B cell (primary cell): ENCODE measurements at regions not wholly inside any gene's neighbourhood (a gene's known extent, or its start where the extent isn't known, plus 50 kb on each side); places are given as distances from the start of the nearest gene placed in this dataset.

Source experiments
- CTCF ChIP-seq: fragments of 200-600 bp; IDR thresholded peaks from one replicate; pipeline ENCODE4 v1.8.0; 2022; ENCODE audit warnings: antibody characterized with exemption, mild to moderate bottlenecking
- EZH2 ChIP-seq: IDR thresholded peaks from 2 replicates; pipeline ENCODE4 v1.6.1; 2012; ENCODE audit warnings: borderline replicate concordance, low read depth, mild to moderate bottlenecking, moderate library complexity, low read length; ENCODE audit not compliant: insufficient read depth, poor library complexity, severe bottlenecking

GRCh38 chr10:52442576-52442975, 128.5 kb downstream of the DKK1 start:
- TF ChIP-seq CTCF = no peak
- TF ChIP-seq EZH2 = no peak
